SU-DHL-6 (cell line): ENCODE measurements at regions not wholly inside any gene's neighbourhood (a gene's known extent, or its start where the extent isn't known, plus 50 kb on each side); places are given as distances from the start of the nearest gene placed in this dataset.

Experiments used
- H2AFZ ChIP-seq: fragments of 200-600 bp; sonication (generic); 2 replicates; pipeline ENCODE4 v1.6.1; 2014; ENCODE audit warnings: low read depth, mild to moderate bottlenecking, moderate library complexity, mixed read lengths, antibody characterized with exemption, low read length; ENCODE audit not compliant: severe bottlenecking
- H3F3A ChIP-seq: fragments of 200-600 bp; shearing (Covaris generic); 2 replicates; pipeline ENCODE4 v1.6.0; 2016; ENCODE audit warnings: antibody characterized with exemption, mild to moderate bottlenecking; ENCODE audit not compliant: insufficient read depth
- H3K27ac ChIP-seq: fragments of 200-600 bp; sonication (generic); 2 replicates; pipeline ENCODE4 v1.5.1; 2016; ENCODE audit warnings: low read depth, mild to moderate bottlenecking, low read length, moderate library complexity, mixed read lengths
- H3K27me3 ChIP-seq: fragments of 200-600 bp; sonication (generic), shearing (Covaris generic); 2 replicates; pipeline ENCODE4 v1.6.0; 2014; ENCODE audit warnings: mild to moderate bottlenecking, low read length
- H3K36me3 ChIP-seq: fragments of 200-600 bp; sonication (generic); 2 replicates; pipeline ENCODE4 v1.6.1; 2014; ENCODE audit warnings: mild to moderate bottlenecking, low read length, mixed read lengths
- H3K4me2 ChIP-seq: fragments of 300-600, 200-600 bp; shearing (Covaris generic), sonication (generic); 2 replicates; pipeline ENCODE4 v1.6.0; 2014; ENCODE audit warnings: low read length, low read depth, mild to moderate bottlenecking; ENCODE audit not compliant: poor library complexity, severe bottlenecking
- H3K4me3 ChIP-seq: fragments of 200-600 bp; sonication (generic); 2 replicates; pipeline ENCODE4 v1.5.1; 2014; ENCODE audit warnings: antibody characterized with exemption, low read length, mild to moderate bottlenecking, mixed read lengths; ENCODE audit not compliant: insufficient read depth, poor library complexity, severe bottlenecking
- H3K79me2 ChIP-seq: fragments of 200-600 bp; sonication (generic); 2 replicates; pipeline ENCODE4 v1.6.1; 2014; ENCODE audit warnings: mild to moderate bottlenecking, low read length, moderate library complexity; ENCODE audit not compliant: insufficient read depth
- H3K9ac ChIP-seq: fragments of 200-600 bp; sonication (generic); 2 replicates; pipeline ENCODE4 v1.7.0; 2014; ENCODE audit warnings: mild to moderate bottlenecking, low read length
- H3K9me2 ChIP-seq: fragments of 200-600 bp; sonication (generic); replicated peaks from 2 replicates; pipeline ENCODE4 v1.6.1; 2014; ENCODE audit warnings: low read length; ENCODE audit not compliant: insufficient read depth
- H3K9me3 ChIP-seq: fragments of 200-600 bp; sonication (generic); 2 replicates; pipeline ENCODE4 v1.6.1; 2014; ENCODE audit warnings: low read length, mixed read lengths; ENCODE audit not compliant: insufficient read depth
- H4K20me1 ChIP-seq: fragments of 200-600 bp; sonication (generic); 2 replicates; pipeline ENCODE4 v1.6.1; 2014; ENCODE audit warnings: low read depth, mild to moderate bottlenecking, antibody characterized with exemption, low read length, moderate library complexity, mixed read lengths
- CTCF ChIP-seq: fragments of 200-600 bp; sonication (generic); IDR thresholded peaks from one replicate; pipeline ENCODE4 v1.5.1; 2017; ENCODE audit warnings: antibody characterized with exemption, mild to moderate bottlenecking, low read length, moderate library complexity; ENCODE audit not compliant: insufficient read depth, poor library complexity, severe bottlenecking
- EZH2phosphoT487 ChIP-seq: fragments of 200-600 bp; sonication (generic), shearing (Covaris generic); conservative IDR thresholded peaks from 2 replicates; pipeline ENCODE4 v1.6.1; 2018; ENCODE audit warnings: mild to moderate bottlenecking, antibody characterized with exemption, low read length, moderate library complexity, mixed read lengths

GRCh38 chr7:97401398-97401797 is 283.9 kb downstream of the SDHAF3 start:
- Histone ChIP-seq H3K4me3 (no peak overlapping the region), H3K9ac (no peak overlapping the region), H3K4me2 (no peak overlapping the region), H2AFZ (no peak overlapping the region), H3F3A (no peaks in the 10 kb centered on the region), H3K79me2 (no peaks in the 10 kb centered on the region), H3K36me3 (no peaks in the 10 kb centered on the region), H3K9me3 (no peaks in the 10 kb centered on the region), H3K27me3 (no peaks in the 10 kb centered on the region), H3K9me2 (no peaks in the 10 kb centered on the region), H4K20me1 (no peaks in the 10 kb centered on the region), H3K27ac (no peak overlapping the region)
- no peak for TF ChIP-seq CTCF
- no peak for TF ChIP-seq EZH2phosphoT487

- no peaks in the 10 kb centered on the region for H3K9me3 ChIP-seq
- no peak overlapping the region for H3K4me2 ChIP-seq
- TF ChIP-seq EZH2phosphoT487 (no peak), CTCF (no peak)
- no peak overlapping the region for H3K4me3 ChIP-seq
- H3K9ac ChIP-seq: no peak overlapping the region
- no peaks in the 10 kb centered on the region for H3F3A ChIP-seq
- no peaks in the 10 kb centered on the region for H3K79me2 ChIP-seq
- H3K9me2 ChIP-seq: no peaks in the 10 kb centered on the region
- no peaks in the 10 kb centered on the region for H3K36me3 ChIP-seq
- H4K20me1 ChIP-seq: no peaks in the 10 kb centered on the region
- no peak overlapping the region for H3K27ac ChIP-seq
- 0 out of 2 replicates have a peak, but pooled peaks cover 2% of the 10 kb centered on the region for H3K27me3 ChIP-seq
- no peak overlapping the region for H2AFZ ChIP-seq
Observed at GRCh38 chr7:97405835-97406234, 288.3 kb downstream of the SDHAF3 start.

GRCh38 chr7:97407106-97407505 is 289.6 kb downstream of the SDHAF3 start:
- Histone ChIP-seq H3K4me2 (no peak overlapping the region), H3K9me2 (no peaks in the 10 kb centered on the region), H3F3A (no peaks in the 10 kb centered on the region), H3K27me3 (0 out of 2 replicates have a peak, but pooled peaks cover 2% of the 10 kb centered on the region), H3K27ac (no peak overlapping the region), H3K36me3 (no peaks in the 10 kb centered on the region), H3K4me3 (no peak overlapping the region), H3K79me2 (no peaks in the 10 kb centered on the region), H3K9ac (no peak overlapping the region), H2AFZ (no peak overlapping the region), H4K20me1 (no peaks in the 10 kb centered on the region), H3K9me3 (no peaks in the 10 kb centered on the region)
- TF ChIP-seq EZH2phosphoT487 (no peak), CTCF (no peak)
